Parathyroid adenoma (tissue), 2 donors: ENCODE measurements at regions not wholly inside any gene's neighbourhood (a gene's known extent, or its start where the extent isn't known, plus 50 kb on each side); places are given as distances from the start of the nearest gene placed in this dataset.

Experiments
- H2AFZ ChIP-seq: fragments of 300-600 bp; sonication (generic); one replicate; pipeline ENCODE4 v1.7.0; 2017; ENCODE audit warnings: antibody characterized with exemption, mild to moderate bottlenecking
- H3K27ac ChIP-seq: fragments of 300-600 bp; sonication (generic); one replicate; pipeline ENCODE4 v1.7.0; 2017
- H3K27me3 ChIP-seq: fragments of 300-600 bp; sonication (generic); one replicate; pipeline ENCODE4 v1.7.0; 2017; ENCODE audit warnings: low read length; ENCODE audit not compliant: control insufficient read depth, insufficient read depth
- H3K36me3 ChIP-seq: fragments of 300-600 bp; sonication (generic); one replicate; pipeline ENCODE4 v1.7.0; 2017; ENCODE audit warnings: low read length; ENCODE audit not compliant: control insufficient read depth, insufficient read depth
- H3K4me1 ChIP-seq: fragments of 300-600 bp; sonication (generic); one replicate; pipeline ENCODE4 v1.7.0; 2017; ENCODE audit warnings: control low read depth
- H3K4me2 ChIP-seq: fragments of 300-600 bp; sonication (generic); one replicate; pipeline ENCODE4 v1.7.0; 2017; ENCODE audit warnings: low read length
- H3K4me3 ChIP-seq: fragments of 300-600 bp; sonication (generic); one replicate; pipeline ENCODE4 v1.7.0; 2017; ENCODE audit warnings: low read depth, low read length
- H3K79me2 ChIP-seq: fragments of 300-600 bp; sonication (generic); one replicate; pipeline ENCODE4 v1.7.0; 2017; ENCODE audit warnings: control low read depth
- H3K9ac ChIP-seq: fragments of 300-600 bp; sonication (generic); one replicate; pipeline ENCODE4 v1.7.0; 2017; ENCODE audit warnings: mild to moderate bottlenecking
- H3K9me3 ChIP-seq: fragments of 300-600 bp; sonication (generic); one replicate; pipeline ENCODE4 v1.7.0; 2017; ENCODE audit warnings: low read length; ENCODE audit not compliant: control insufficient read depth
- CTCF ChIP-seq: fragments of 300-600 bp; sonication (generic); IDR thresholded peaks from one replicate; pipeline ENCODE4 v1.7.0; 2017; ENCODE audit warnings: antibody characterized with exemption, mild to moderate bottlenecking
- donor health status: primary hyperparathyroidism.

GRCh38 chr4:82219346-82219745 lies 154.4 kb downstream of the HNRNPD start:
- Histone ChIP-seq H2AFZ (no peak overlapping the region), H3K4me2 (no peak overlapping the region), H3K27ac (no peak overlapping the region), H3K4me1 (no peaks in the 10 kb centered on the region), H3K4me3 (no peak overlapping the region), H3K9ac (no peak overlapping the region), H3K9me3 (no peaks in the 10 kb centered on the region), H3K36me3 (no peaks in the 10 kb centered on the region), H3K79me2 (no peaks in the 10 kb centered on the region), H3K27me3 (no peaks in the 10 kb centered on the region)
- no peak for TF ChIP-seq CTCF

GRCh38 chr4:82217986-82218715 lies 155.6 kb downstream of the HNRNPD start:
- H3K4me2 ChIP-seq: no peak overlapping the region
- no peak overlapping the region for H3K4me3 ChIP-seq
- H3K9me3 ChIP-seq: no peaks in the 10 kb centered on the region
- H3K27me3 ChIP-seq: no peaks in the 10 kb centered on the region
- TF ChIP-seq CTCF: no peak
- no peak overlapping the region for H2AFZ ChIP-seq
- H3K27ac ChIP-seq: no peak overlapping the region
- no peak overlapping the region for H3K9ac ChIP-seq
- no peaks in the 10 kb centered on the region for H3K4me1 ChIP-seq
- H3K79me2 ChIP-seq: no peaks in the 10 kb centered on the region
- H3K36me3 ChIP-seq: no peaks in the 10 kb centered on the region

GRCh38 chr4:82216219-82216618 lies 157.6 kb downstream of the HNRNPD start:
- no peaks in the 10 kb centered on the region for H3K9me3 ChIP-seq
- no peak for TF ChIP-seq CTCF
- H3K27me3 ChIP-seq: no peaks in the 10 kb centered on the region
- H3K36me3 ChIP-seq: no peaks in the 10 kb centered on the region
- H3K27ac ChIP-seq: no peak overlapping the region
- no peaks in the 10 kb centered on the region for H3K79me2 ChIP-seq
- H3K4me2 ChIP-seq: no peak overlapping the region
- H2AFZ ChIP-seq: no peak overlapping the region
- no peaks in the 10 kb centered on the region for H3K4me1 ChIP-seq
- H3K9ac ChIP-seq: no peak overlapping the region
- no peak overlapping the region for H3K4me3 ChIP-seq

- Histone ChIP-seq H3K27ac (no peak overlapping the region), H3K9me3 (no peaks in the 10 kb centered on the region), H3K4me1 (no peaks in the 10 kb centered on the region), H3K4me2 (no peak overlapping the region), H3K4me3 (no peak overlapping the region), H3K27me3 (no peaks in the 10 kb centered on the region), H2AFZ (no peak overlapping the region), H3K9ac (no peak overlapping the region), H3K79me2 (no peaks in the 10 kb centered on the region), H3K36me3 (no peaks in the 10 kb centered on the region)
- TF ChIP-seq CTCF: no peak
Measured at GRCh38 chr4:82215800-82216199, 158.0 kb downstream of the HNRNPD start.

GRCh38 chr4:82215039-82215438 lies 158.8 kb downstream of the HNRNPD start:
- Histone ChIP-seq H3K9ac (no peak overlapping the region), H3K4me1 (no peaks in the 10 kb centered on the region), H3K4me3 (no peak overlapping the region)

More at GRCh38 chr4:82215039-82215438, 158.8 kb downstream of the HNRNPD start:
- H2AFZ ChIP-seq: no peak overlapping the region
- no peaks in the 10 kb centered on the region for H3K9me3 ChIP-seq
- H3K27ac ChIP-seq: no peak overlapping the region
- no peaks in the 10 kb centered on the region for H3K36me3 ChIP-seq
- H3K4me2 ChIP-seq: no peak overlapping the region
- no peaks in the 10 kb centered on the region for H3K79me2 ChIP-seq
- no peak for TF ChIP-seq CTCF
- no peaks in the 10 kb centered on the region for H3K27me3 ChIP-seq
